HG02623 (cell line): ENCODE measurements at regions not wholly inside any gene's neighbourhood (a gene's known extent, or its start where the extent isn't known, plus 50 kb on each side); places are given as distances from the start of the nearest gene placed in this dataset.
"Not testable (repeated sequence)": the region's sequence is repeated elsewhere in the genome, so short reads cannot be mapped to it uniquely, and the experiment has no call there.

ENCODE experiments used
- ATAC-seq: cut with Tn5 transposase; IDR thresholded peaks from one replicate; pipeline ENCODE4 v1.9.1; 2021; ENCODE audit warnings: moderate library complexity; ENCODE audit not compliant: unreplicated experiment

DNA sequence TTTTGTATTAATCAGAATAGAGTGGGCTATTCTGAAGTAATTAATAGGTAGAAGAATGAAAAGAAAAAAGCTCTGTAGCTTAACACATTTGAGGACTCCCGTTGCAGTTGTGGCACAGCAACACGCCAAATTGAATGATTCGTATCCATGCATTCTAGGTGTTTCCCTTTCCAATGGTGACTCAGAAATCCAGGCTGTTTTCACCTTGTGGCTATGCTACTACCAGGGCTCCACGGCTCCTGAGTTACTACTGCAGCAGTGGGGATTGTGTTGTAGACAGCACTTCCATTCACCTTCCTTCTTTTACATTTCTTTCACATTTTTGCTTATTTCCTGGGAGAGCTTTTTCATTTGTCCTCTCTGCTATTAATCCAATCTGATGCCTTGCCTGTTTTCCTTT lies 1616.4 kb downstream of the CDH8 start:
- no peak for ATAC-seq

DNA sequence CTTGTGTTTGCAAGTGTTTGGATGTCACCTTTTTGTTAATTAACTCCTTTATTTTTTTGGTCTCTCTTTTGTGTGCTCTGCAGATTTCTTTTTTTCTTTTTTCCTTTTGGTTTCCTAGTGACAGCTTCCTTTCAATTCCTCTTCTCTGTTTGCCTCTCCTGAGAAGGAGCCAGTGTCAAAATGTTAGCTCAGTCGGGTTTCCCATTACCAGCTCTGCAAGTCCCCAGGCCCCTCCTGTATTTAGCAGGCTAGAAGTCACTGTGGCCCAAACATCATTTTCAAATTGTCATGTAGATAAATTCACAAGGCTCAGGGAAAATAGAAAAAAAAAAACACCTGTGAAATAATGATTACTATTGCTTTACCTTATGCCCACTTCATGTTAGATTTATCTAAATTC lies 1621.6 kb downstream of the CDH8 start:
- no peak for ATAC-seq

DNA sequence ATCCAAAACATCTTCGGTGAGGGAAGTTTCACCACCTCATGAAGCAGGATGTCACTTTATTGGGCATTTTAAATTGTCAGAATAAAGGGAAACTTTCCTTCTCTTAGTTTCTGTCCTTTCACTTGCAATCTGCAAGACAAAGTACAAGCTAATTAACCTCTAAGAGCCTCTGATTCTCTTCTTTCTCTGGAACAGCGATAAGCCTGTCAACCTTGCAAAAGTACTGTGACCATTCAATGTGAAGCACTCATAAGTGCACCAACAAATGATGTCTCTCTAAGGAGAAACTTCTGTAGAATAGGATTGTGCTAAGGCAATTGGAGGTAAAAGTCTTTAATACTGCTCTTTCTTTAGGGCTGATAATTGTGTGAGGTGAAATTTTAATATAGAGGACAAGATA lies 1622.3 kb downstream of the CDH8 start:
- ATAC-seq, result no peak

DNA sequence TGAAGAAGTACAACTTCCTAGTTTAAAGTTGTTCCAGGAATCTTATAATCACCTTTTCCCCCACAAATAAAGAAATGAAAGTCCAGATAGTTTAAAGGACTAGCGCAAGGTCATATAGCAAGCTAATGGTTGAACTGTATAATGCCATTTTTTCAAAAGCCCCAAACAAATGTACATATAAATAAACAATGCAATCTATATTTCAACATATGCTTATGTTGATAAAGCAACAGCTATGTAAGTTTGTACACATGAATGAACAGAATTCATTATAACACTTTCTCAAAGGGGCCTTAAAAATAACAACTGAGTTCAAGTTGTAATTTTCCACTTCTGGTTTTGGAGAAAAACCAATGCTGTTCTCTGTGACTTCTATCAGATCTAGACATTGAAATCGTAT lies 1628.6 kb downstream of the CDH8 start:
- ATAC-seq, result no peak

DNA sequence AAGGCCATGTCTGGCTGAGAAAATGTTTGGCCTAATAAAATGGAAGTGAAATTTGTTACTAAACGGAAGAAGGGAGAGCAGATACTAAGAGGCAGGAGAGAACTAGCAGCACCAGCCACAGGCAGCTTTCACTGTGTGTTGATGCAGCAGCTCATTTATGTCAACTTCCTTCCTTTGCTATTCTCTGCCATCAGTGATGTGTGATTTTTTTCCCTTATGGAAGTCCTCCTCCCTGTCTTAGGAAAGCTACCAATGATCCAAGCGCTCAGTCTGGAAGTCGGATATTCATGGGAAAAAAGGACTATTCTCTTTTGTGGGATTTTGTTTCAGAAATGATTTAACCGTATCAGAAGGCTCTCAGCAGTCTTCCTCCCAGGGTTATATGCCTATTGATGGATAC lies 1629.2 kb downstream of the CDH8 start:
- ATAC-seq, result no peak

DNA sequence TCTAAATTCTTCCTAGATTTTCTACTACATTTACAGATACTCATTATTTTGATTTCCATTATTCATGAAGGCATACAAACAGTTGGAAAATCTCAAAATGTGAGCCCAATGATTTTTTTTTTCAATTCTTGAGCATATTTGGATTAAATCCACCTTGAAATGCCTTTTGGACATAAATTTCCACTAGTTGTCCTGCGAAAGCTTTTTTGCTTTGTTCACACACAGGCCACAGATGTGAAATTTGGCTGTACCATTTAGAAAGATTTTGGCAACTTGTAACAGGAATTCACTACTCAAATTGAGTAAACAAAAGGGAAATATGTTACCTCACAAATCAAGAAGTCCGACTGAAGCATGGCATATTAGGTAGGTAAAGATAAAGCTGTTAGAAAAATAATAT lies 1631.0 kb downstream of the CDH8 start:
- ATAC-seq, result no peak

DNA sequence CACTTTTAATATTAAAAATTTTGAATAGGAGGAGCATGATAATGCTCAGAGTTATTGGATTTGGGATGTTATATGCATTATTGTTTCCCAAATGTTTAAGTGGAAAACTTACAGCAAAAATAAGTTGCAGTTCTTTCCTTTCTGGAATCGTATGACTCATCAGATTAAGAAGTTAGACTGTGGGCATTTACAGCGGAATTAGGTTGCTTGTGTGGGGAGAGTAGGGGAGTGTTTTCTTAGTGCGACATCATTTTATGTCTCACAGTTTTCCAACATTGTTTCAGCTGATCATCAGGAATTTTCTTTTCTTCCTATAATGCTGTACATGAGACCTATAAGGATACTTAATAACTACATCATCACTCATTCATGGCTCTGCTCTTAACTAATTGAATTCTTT lies 1631.8 kb downstream of the CDH8 start:
- no peak for ATAC-seq

DNA sequence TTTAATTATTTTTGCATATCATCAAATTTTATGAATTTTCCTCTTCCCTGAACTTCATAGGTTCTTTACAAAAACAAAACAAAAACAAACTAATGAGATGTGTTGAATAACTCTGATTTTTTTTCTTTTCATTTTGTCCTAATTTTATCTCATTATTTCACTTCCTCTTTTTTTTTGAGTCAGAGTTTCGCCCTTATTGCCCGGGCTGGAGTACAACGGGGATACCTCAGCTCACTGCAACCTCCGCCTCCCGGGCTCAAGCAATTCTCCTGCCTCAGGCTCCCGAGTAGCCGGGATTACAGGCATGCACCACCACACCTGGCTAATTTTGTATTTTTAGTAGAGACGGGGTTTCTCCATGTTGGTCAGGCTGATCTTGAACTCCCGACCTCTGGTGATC lies 1633.3 kb downstream of the CDH8 start:
- ATAC-seq, result not testable (repeated sequence)

DNA sequence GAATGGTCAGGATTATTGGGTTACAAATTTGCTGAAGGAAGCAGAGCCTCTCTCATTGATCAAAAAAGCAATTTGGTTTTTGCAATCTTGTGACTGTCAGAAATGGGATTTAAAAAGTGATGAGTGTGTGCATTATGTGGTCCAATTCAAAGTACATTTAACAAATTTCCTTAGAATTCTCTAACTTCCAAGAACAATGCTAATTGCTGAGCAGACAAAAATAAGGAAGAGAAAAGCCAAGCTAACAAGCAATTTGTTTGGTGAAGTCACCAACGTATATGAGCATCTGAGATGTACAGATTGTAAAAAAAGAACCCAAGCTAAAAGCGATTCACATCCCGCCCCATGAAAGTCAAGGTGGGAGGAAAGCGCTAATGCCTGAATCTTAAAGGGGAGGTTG lies 1643.9 kb downstream of the CDH8 start:
- ATAC-seq, result no peak

DNA sequence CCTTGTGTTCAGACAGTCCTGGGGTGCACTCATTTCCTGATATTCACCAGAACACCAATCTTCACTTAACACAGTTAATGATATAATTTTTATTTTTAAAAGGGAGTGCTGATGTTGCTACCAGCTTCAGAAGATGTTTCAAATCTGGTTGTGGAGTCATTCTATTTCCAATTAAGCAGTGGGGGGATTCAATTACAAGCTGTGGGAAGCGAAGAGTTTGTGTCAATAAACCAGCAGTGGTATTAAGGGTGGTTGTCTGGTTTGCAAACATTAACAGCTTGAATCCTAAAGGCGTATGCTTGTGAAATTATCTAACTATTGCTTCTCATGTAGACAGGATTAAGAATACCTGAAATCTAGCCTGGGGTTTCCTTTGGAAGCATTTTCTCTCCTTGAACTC lies 1637.5 kb upstream of the GOT2 start:
- no peak for ATAC-seq

DNA sequence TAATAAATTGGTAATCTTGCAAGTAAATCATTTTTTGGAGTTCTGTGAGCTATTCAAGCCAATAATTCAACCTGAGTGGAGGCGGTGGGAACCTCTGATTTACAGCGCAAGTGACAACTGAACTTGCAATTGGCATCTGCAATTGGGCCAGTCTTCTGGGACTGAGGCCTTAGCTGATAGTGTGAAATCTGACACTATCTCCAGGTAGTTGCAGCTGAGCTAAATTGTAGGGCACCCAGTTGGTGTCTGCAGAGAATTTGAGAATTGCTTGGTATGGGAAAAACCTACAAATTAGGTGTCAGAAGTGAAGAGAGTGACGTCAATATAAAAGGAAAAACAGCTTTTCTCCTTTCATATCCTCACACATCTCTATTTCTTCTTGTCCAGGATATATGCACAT lies 1633.6 kb upstream of the GOT2 start:
- ATAC-seq, result no peak

DNA sequence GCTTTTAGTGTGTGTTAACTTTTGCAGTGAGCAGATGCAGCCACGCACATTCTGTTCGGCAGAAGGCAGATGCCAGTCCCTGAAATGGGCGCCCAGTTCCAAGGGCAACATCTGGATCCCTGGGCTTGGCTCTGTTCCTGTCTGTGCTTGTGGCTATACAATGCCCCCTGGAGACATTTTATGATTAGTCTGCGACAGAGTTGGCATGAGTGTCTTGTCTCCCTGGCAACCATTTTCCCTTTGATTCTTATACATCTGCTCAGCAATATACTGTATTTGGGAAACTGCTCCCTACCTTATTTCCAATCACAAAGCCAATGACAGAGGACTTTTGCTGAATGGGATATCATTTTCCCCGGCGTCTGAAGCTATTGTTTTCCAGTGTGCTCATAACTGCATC lies 1629.5 kb upstream of the GOT2 start:
- ATAC-seq, result no peak

DNA sequence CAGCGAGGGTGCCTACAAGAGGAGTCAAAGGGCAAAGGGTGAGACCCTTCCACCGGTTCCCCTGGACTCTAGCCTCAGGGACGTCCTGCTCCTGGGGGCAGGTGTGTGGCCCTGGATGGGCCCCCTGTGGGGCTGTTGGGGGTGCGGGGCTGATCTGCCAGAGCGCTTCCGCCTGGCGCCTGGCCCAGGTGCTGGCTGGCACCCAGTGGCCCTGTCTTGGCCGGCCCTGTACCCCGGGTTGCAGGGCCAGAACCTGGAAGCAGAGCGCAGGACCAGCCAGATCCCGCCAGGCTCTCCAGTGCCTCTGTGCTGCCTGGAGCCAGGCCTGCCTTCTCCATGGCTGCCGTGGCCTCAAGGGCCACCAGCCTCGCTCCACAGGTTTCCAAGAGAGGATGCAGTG lies 1625.8 kb upstream of the GOT2 start:
- not testable (repeated sequence) for ATAC-seq

DNA sequence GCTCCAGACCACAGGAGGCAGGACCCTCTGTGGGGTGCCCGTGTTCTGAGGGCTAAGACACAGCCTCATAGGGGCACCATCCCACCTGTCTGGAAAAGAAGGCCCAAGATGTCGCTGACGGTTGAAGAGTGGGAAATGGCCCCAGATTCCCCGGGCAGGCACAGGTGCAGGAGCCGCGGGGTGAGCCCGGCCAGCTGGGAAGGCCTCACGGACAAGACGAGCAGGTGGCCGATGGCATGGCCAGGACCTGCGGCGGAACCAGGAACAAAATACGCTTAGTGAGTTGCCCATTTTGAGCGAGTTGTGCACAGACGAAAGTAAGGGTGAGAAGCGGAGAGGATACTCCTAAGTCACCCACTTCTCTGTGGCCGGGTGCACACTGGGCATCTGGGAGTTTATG lies 1625.3 kb upstream of the GOT2 start:
- ATAC-seq, result not testable (repeated sequence)

DNA sequence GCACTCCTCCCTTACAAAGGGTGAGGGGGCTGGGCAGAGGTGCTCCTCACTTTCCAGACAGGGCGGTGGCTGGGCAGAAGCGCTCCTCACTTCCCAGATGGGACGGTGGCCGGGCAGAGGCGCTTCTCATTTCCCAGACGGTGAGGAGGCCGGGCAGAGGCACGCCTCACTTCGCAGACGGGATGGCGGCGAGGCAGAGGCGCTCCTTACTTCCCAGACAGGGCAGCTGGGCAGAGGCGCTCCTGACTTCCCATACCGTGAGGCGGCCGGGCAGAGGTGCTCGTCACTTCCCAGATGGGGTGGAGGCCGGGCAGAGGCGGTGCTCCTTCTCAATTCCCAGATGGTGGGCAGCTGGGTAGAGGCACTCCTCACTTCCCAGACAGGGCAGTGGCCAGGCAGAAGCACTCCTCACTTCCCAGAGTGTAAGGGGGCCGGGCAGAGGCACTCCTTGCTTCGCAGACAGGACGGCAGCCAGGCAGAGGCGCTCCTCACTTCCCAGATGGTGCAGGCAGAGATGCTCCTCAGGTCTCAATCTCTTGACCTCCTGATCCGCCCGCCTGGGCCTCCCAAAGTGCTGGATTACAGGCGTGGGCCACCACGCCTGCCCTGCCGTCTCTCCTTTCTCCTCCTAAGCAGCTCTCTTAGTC lies 1623.9 kb upstream of the GOT2 start:
- ATAC-seq, result not testable (repeated sequence)

DNA sequence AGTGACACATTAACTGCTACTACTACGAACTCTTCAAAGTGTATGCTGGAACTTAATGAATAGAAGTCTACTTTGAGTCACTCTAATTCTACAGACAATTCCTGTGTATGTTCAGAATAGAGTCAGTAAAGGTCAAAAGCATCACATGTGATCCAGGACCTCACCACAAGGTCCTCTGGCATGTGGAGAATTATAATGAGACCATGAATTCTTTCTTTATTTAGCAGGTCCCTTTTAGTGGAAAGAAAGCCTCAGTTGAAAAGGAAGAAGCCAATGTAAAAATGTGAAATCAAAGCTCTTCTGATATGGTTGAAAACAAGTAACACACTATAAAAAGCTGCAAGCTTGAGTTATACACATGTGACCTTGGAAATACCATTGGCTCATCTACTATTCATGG lies 1612.1 kb upstream of the GOT2 start:
- ATAC-seq, result no peak

DNA sequence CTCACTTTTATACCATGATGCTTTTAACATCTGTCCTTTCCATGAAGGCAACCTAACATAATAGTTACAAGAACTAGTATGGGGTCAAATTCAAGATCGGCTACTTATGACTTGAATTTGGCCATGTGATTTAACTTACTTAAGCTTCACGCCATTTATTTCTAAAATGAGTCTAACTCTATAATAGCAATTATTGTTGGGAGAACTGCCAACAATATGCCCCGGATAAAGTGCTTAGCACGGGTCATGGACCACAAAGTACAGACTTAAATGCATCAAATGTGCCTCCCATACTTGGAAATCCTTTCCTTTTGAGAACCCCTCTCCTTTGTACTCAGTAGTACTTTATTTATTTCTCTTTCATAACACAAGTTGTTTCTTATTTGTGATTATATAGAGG lies 1603.6 kb upstream of the GOT2 start:
- ATAC-seq, result no peak

DNA sequence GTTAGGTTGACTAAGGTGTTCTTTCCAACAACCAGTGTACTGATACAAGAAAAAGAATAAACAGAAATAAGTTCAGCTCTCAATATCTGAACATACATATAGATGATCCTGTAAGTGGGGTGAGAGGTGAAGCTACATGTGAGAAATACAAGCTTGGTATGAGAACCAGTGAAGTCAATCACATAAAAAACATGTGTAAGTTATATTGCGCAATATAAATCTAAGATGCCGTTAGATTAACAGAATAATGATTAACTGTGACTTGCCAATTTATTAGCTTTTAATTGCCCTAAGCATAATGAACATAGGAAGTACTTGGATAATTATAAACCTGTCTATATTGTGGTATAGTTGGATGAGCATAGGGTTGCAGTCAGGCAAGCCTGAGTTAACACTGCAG lies 1597.1 kb upstream of the GOT2 start:
- ATAC-seq, result no peak

DNA sequence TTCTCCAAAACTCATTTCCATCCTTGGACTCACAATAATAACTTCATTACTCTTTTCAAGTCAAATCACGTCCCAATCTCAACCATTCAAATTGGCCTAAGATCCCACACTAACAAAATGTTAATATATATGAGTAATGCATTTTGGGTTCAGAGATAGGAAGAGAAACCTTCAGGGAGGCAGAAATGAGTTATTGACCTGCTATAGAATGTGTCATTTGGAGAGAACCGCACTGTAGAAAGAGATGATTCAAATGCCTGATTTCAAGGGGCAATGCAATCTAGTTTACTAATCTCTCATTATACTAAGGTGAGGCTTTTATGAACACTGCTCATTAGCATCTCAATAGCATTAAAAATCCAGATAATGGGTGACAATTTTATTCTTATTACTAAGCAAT lies 1595.0 kb upstream of the GOT2 start:
- ATAC-seq, result no peak

DNA sequence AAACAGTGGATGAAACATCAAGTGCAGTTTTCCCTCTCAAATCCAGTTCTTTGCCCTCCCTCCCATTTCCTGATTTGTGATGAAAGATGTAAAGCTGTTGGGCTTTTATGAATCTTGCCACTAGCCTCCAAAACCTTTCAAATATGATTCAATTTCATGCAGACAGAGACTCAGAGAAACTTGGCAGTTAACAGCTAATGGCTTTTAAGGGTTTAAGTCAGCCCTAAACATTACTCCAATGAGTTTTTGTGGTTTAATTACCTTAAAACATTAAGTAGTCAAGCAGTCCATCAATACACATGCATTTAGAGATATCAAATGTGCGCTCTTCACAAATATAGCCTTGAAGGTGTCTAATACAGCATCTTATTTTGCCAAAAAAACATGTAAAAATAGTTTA lies 1594.0 kb upstream of the GOT2 start:
- no peak for ATAC-seq

DNA sequence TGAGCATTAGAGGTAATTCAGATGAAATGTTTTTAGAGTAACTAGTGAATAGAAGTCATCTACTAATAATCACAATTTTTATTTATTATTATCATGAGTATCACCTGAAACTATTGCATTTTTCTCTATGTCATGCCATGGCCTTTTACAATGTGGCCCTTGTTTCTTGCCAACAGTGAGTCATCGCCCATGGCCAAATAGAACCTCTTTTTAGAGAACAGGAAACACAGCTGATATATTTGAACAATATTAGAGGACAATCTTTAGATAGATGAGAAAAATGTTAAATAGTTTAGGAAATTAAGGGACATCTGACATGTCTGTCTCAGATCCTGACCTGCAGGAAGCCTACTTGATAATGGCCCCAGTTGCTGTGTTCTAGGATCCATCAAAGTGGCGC lies 1584.4 kb upstream of the GOT2 start:
- ATAC-seq, result no peak

DNA sequence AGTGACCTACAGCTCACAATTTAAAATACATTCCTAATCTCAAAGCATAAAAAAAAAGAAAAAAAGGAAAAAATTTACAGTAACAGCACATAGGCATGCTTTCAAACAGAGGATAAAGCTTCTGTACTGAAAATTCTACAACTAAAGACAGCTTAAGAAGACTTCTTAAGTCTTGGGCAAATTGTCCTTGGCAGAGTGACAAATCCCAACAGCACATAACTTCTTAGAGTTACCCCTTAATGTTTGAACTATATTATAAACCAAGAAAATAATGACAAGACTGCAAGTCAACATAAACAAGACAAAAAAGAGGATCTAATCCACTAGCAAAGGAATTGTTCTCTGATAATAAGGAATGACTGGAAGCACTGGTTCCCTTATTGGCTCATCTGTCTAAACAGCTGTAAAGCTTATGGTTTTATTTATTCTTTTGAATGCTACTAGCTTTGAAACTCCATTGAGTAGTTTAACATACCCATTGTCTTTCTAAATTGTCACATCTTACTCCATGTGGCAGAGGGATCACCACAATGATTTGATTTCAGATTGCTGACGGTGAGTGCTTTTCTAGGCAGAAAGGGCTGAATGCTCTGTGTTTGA lies 1576.8 kb upstream of the GOT2 start:
- ATAC-seq, result no peak

DNA sequence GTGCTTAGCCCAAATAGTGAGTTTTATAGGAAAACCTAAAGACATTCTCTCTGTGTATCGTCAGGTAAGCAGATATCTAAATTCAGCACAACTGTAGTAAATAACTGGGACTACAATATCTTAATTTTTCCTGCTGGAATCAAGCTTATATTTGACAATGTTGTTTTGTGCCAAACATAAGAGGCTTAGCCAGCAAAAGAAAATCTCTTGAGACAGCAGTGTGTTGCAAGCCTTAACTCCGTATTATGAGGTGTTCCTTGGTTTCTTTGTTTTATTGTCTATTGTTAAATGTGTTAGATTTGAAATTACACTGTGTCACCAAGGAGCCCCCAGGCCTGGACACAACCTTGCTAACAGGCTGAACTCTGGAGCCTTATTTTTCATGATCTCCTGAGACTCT lies 1570.6 kb upstream of the GOT2 start:
- no peak for ATAC-seq
